WTC11 (cell line): ENCODE measurements at regions not wholly inside any gene's neighbourhood (a gene's known extent, or its start where the extent isn't known, plus 50 kb on each side); places are given as distances from the start of the nearest gene placed in this dataset.

ENCODE experiments used
- ATAC-seq: fragments of 200-7000 bp; cut with Tn5 transposase; 2 replicates; pipeline ENCODE4 v1.10.0; 2021; ENCODE audit warnings: mild to moderate bottlenecking, moderate library complexity
- CTCF ChIA-PET: fragments of 300-600 bp; sonication (Branson Sonifier 250); formaldehyde crosslinking; loops from one replicate; lab custom pipeline; 2021; ENCODE audit warnings: antibody characterized with exemption; lab: Charles Lee
- POLR2A ChIA-PET: fragments of 350-600 bp; sonication (Branson Sonifier 250); formaldehyde crosslinking; loops from one replicate; lab custom pipeline; 2021; ENCODE audit warnings: antibody characterized with exemption; lab: Charles Lee
- DNase-seq: peaks from one replicate; pipeline ENCODE4 v3.0.0; 2021; ENCODE audit warnings: low spot score
- H3K27ac Mint-ChIP-seq: 2 replicates; pipeline ENCODE4 v1.8.0; 2021; ENCODE audit warnings: mixed read lengths
- H3K27me3 Mint-ChIP-seq: 2 replicates; pipeline ENCODE4 v1.8.0; 2021; ENCODE audit warnings: low read depth, mild to moderate bottlenecking, moderate library complexity, mixed read lengths
- H3K36me3 Mint-ChIP-seq: 2 replicates; pipeline ENCODE4 v1.8.0; 2021; ENCODE audit warnings: mixed read lengths
- H3K4me1 Mint-ChIP-seq: 2 replicates; pipeline ENCODE4 v1.8.0; 2022; ENCODE audit warnings: mixed read lengths
- H3K4me3 Mint-ChIP-seq: 2 replicates; pipeline ENCODE4 v1.8.0; 2021; ENCODE audit warnings: mild to moderate bottlenecking, moderate library complexity, mixed read lengths
- H3K9me3 Mint-ChIP-seq: 2 replicates; pipeline ENCODE4 v1.8.0; 2021; ENCODE audit warnings: mixed read lengths
- ATF1 ChIP-seq: sonication (generic); formaldehyde crosslinking; IDR thresholded peaks from 2 replicates; pipeline ENCODE4 v1.8.1; 2023; ENCODE audit warnings: mild to moderate bottlenecking, moderate library complexity, missing genetic modification reagents
- CREB1 ChIP-seq: sonication (generic); formaldehyde crosslinking; IDR thresholded peaks from 2 replicates; pipeline ENCODE4 v1.8.0; 2023; ENCODE audit warnings: mild to moderate bottlenecking, missing genetic modification reagents
- FOXJ3 ChIP-seq: sonication (generic); formaldehyde crosslinking; IDR thresholded peaks from 2 replicates; pipeline ENCODE4 v1.9.0; 2021; ENCODE audit warnings: missing genetic modification reagents, mild to moderate bottlenecking, borderline replicate concordance
- FOXP1 ChIP-seq: sonication (generic); formaldehyde crosslinking; IDR thresholded peaks from 2 replicates; pipeline ENCODE4 v1.8.0; 2022; ENCODE audit warnings: missing genetic modification reagents, mild to moderate bottlenecking, moderate library complexity, borderline replicate concordance
- GTF2I ChIP-seq: fragments of 250-450 bp; sonication (Bioruptor Pico); conservative IDR thresholded peaks from 2 replicates; pipeline ENCODE4 v1.4.0; 2021; ENCODE audit warnings: mild to moderate bottlenecking
- JAZF1 ChIP-seq: fragments of 250-450 bp; sonication (Bioruptor Pico); IDR thresholded peaks from 2 replicates; pipeline ENCODE4 v1.9.0; 2021; ENCODE audit warnings: moderate library complexity, mild to moderate bottlenecking, inconsistent platforms
- KAT7 ChIP-seq: sonication (generic); formaldehyde crosslinking; IDR thresholded peaks from 2 replicates; pipeline ENCODE4 v1.8.1; 2023; ENCODE audit warnings: missing genetic modification reagents, mild to moderate bottlenecking, borderline replicate concordance
- MYBL2 ChIP-seq: sonication (generic); formaldehyde crosslinking; IDR thresholded peaks from 2 replicates; pipeline ENCODE4 v1.8.1; 2023; ENCODE audit warnings: mild to moderate bottlenecking, moderate library complexity, missing genetic modification reagents
- NFATC4 ChIP-seq: fragments of 250-450 bp; sonication (Bioruptor Pico); IDR thresholded peaks from 2 replicates; pipeline ENCODE4 v1.9.0; 2021; ENCODE audit warnings: mild to moderate bottlenecking
- OVOL2 ChIP-seq: fragments of 250-450 bp; sonication (Bioruptor Pico); IDR thresholded peaks from 2 replicates; pipeline ENCODE4 v1.9.0; 2021; ENCODE audit warnings: mild to moderate bottlenecking, borderline replicate concordance
- PRRX2 ChIP-seq: fragments of 250-450 bp; sonication (Bioruptor Pico); IDR thresholded peaks from 2 replicates; pipeline ENCODE4 v1.8.0; 2021; ENCODE audit warnings: mild to moderate bottlenecking
- RELA ChIP-seq: sonication (generic); formaldehyde crosslinking; IDR thresholded peaks from 2 replicates; pipeline ENCODE4 v1.8.1; 2022; ENCODE audit warnings: missing genetic modification reagents, mild to moderate bottlenecking, borderline replicate concordance
- SP1 ChIP-seq: sonication (generic); formaldehyde crosslinking; conservative IDR thresholded peaks from 2 replicates; pipeline ENCODE4 v1.8.1; 2022; ENCODE audit warnings: missing genetic modification reagents
- TCF7 ChIP-seq: sonication (generic); formaldehyde crosslinking; IDR thresholded peaks from 2 replicates; pipeline ENCODE4 v1.8.0; 2022; ENCODE audit warnings: mild to moderate bottlenecking, low read depth, missing genetic modification reagents, moderate library complexity
- ZBTB21 ChIP-seq: sonication (generic); formaldehyde crosslinking; IDR thresholded peaks from 2 replicates; pipeline ENCODE4 v1.8.1; 2023; ENCODE audit warnings: mild to moderate bottlenecking, missing genetic modification reagents, borderline replicate concordance
- ZNF396 ChIP-seq: fragments of 250-450 bp; sonication (Bioruptor Pico); IDR thresholded peaks from 2 replicates; pipeline ENCODE4 v1.8.0; 2021; ENCODE audit warnings: mild to moderate bottlenecking, moderate library complexity, borderline replicate concordance
- ZNF416 ChIP-seq: fragments of 250-450 bp; sonication (Bioruptor Pico); IDR thresholded peaks from 2 replicates; pipeline ENCODE4 v1.9.0; 2021; ENCODE audit warnings: mild to moderate bottlenecking, inconsistent platforms
- TF ChIP-seq, protein P1 (sequence below): sonication (generic); formaldehyde crosslinking; conservative IDR thresholded peaks from 2 replicates; pipeline ENCODE4 v1.8.1; 2022; ENCODE audit warnings: mild to moderate bottlenecking, missing genetic modification reagents
- TF ChIP-seq, protein P2 (sequence below): sonication (generic); formaldehyde crosslinking; IDR thresholded peaks from 2 replicates; pipeline ENCODE4 v1.8.1; 2022; ENCODE audit warnings: missing genetic modification reagents, borderline replicate concordance
- TF ChIP-seq, protein P3 (sequence below): sonication (generic); formaldehyde crosslinking; IDR thresholded peaks from 2 replicates; pipeline ENCODE4 v1.8.1; 2022; ENCODE audit warnings: low read depth, mild to moderate bottlenecking, moderate library complexity, missing genetic modification reagents, borderline replicate concordance
- TF ChIP-seq, protein P4 (sequence below): sonication (generic); formaldehyde crosslinking; IDR thresholded peaks from 2 replicates; pipeline ENCODE4 v1.8.0; 2023; ENCODE audit warnings: missing genetic modification reagents, mild to moderate bottlenecking, borderline replicate concordance
- TF ChIP-seq, protein P5 (sequence below): fragments of 250-450 bp; sonication (Bioruptor Pico); IDR thresholded peaks from 2 replicates; pipeline ENCODE4 v1.9.0; 2021; ENCODE audit warnings: mild to moderate bottlenecking
- TF ChIP-seq, protein P6 (sequence below): fragments of 250-450 bp; sonication (Bioruptor Pico); IDR thresholded peaks from 2 replicates; pipeline ENCODE4 v1.8.0; 2021; ENCODE audit warnings: mild to moderate bottlenecking
- TF ChIP-seq, protein P7 (sequence below): sonication (generic); formaldehyde crosslinking; IDR thresholded peaks from 2 replicates; pipeline ENCODE4 v1.8.1; 2023; ENCODE audit warnings: mild to moderate bottlenecking, missing genetic modification reagents

DNA sequence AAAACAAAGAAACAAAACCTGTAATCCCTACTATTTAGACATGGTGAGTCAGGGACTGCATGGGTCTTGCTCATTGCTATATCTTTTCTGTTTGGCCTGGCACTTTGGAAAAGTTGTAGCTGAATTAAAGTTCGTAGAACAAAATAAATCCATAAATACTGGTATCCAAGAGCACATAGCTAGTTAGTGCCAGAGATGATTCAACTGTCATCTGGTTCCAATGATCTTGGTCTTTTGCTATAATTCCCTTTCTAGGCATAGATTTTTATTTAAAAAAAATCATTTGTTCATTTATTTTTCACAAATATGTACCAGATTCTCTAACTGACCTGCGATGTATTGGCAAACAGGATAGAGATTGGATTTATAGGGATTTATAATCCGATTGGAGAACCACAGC is 1436.1 kb upstream of the GOT2 start (continued):
- TF ChIP-seq RELA (CRISPR knock-in tag) (no peak), ZNF396 (CRISPR knock-in tag) (no peak), ZBTB21 (CRISPR knock-in tag) (no peak), SP1 (CRISPR knock-in tag) (no peak), ZNF416 (CRISPR knock-in tag) (no peak), MYBL2 (CRISPR knock-in tag) (no peak), KAT7 (CRISPR knock-in tag) (no peak), FOXP1 (CRISPR knock-in tag) (no peak), NFATC4 (CRISPR knock-in tag) (no peak), PRRX2 (no peak)
- TF ChIP-seq, protein P1, sequence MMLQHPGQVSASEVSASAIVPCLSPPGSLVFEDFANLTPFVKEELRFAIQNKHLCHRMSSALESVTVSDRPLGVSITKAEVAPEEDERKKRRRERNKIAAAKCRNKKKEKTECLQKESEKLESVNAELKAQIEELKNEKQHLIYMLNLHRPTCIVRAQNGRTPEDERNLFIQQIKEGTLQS (CRISPR knock-in tag): no peak
- TF ChIP-seq, protein P2, sequence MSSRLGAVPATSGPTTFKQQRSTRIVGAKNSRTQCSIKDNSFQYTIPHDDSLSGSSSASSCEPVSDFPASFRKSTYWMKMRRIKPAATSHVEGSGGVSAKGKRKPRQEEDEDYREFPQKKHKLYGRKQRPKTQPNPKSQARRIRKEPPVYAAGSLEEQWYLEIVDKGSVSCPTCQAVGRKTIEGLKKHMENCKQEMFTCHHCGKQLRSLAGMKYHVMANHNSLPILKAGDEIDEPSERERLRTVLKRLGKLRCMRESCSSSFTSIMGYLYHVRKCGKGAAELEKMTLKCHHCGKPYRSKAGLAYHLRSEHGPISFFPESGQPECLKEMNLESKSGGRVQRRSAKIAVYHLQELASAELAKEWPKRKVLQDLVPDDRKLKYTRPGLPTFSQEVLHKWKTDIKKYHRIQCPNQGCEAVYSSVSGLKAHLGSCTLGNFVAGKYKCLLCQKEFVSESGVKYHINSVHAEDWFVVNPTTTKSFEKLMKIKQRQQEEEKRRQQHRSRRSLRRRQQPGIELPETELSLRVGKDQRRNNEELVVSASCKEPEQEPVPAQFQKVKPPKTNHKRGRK (CRISPR knock-in tag): no peak
- TF ChIP-seq, protein P3, sequence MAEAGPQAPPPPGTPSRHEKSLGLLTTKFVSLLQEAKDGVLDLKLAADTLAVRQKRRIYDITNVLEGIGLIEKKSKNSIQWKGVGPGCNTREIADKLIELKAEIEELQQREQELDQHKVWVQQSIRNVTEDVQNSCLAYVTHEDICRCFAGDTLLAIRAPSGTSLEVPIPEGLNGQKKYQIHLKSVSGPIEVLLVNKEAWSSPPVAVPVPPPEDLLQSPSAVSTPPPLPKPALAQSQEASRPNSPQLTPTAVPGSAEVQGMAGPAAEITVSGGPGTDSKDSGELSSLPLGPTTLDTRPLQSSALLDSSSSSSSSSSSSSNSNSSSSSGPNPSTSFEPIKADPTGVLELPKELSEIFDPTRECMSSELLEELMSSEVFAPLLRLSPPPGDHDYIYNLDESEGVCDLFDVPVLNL (CRISPR knock-in tag): no peak

DNA sequence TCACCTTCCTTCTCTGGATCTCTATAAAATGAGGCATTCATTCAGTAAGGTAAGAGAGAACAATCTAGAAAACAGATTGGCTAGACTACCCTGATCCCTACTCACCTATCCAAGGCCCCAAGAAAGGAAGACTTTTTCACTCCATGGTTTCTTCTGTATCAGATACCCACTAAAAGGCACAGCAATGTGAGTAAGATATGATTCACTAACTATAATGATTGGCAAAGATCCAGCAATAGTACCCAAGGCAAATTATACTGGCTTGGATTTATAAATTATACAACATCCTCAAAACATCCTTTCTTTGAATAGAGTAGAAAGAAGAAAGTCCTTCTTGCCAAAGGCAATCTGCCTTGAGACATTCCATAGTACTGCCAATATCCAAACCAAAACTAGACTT is 1432.0 kb upstream of the GOT2 start:
- POLR2A ChIA-PET: no interaction called here
- no peak overlapping the region for H3K4me3 Mint-ChIP-seq
- H3K4me1 Mint-ChIP-seq: 0 out of 2 replicates have a peak, but pooled peaks cover 6% of the 10 kb centered on the region
- DNase-seq (no peak), ATAC-seq (no peak)
- H3K36me3 Mint-ChIP-seq: no peaks in the 10 kb centered on the region
- TF ChIP-seq FOXJ3 (no peak), GTF2I (CRISPR knock-in tag) (no peak), ZNF396 (CRISPR knock-in tag) (no peak), MYBL2 (CRISPR knock-in tag) (no peak), ATF1 (CRISPR knock-in tag) (no peak), OVOL2 (CRISPR knock-in tag) (no peak), RELA (CRISPR knock-in tag) (no peak), TCF7 (CRISPR knock-in tag) (no peak), CREB1 (CRISPR knock-in tag) (no peak), JAZF1 (CRISPR knock-in tag) (no peak)
- TF ChIP-seq, protein P4, sequence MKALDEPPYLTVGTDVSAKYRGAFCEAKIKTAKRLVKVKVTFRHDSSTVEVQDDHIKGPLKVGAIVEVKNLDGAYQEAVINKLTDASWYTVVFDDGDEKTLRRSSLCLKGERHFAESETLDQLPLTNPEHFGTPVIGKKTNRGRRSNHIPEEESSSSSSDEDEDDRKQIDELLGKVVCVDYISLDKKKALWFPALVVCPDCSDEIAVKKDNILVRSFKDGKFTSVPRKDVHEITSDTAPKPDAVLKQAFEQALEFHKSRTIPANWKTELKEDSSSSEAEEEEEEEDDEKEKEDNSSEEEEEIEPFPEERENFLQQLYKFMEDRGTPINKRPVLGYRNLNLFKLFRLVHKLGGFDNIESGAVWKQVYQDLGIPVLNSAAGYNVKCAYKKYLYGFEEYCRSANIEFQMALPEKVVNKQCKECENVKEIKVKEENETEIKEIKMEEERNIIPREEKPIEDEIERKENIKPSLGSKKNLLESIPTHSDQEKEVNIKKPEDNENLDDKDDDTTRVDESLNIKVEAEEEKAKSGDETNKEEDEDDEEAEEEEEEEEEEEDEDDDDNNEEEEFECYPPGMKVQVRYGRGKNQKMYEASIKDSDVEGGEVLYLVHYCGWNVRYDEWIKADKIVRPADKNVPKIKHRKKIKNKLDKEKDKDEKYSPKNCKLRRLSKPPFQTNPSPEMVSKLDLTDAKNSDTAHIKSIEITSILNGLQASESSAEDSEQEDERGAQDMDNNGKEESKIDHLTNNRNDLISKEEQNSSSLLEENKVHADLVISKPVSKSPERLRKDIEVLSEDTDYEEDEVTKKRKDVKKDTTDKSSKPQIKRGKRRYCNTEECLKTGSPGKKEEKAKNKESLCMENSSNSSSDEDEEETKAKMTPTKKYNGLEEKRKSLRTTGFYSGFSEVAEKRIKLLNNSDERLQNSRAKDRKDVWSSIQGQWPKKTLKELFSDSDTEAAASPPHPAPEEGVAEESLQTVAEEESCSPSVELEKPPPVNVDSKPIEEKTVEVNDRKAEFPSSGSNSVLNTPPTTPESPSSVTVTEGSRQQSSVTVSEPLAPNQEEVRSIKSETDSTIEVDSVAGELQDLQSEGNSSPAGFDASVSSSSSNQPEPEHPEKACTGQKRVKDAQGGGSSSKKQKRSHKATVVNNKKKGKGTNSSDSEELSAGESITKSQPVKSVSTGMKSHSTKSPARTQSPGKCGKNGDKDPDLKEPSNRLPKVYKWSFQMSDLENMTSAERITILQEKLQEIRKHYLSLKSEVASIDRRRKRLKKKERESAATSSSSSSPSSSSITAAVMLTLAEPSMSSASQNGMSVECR (CRISPR knock-in tag): no peak
- TF ChIP-seq, protein P5, sequence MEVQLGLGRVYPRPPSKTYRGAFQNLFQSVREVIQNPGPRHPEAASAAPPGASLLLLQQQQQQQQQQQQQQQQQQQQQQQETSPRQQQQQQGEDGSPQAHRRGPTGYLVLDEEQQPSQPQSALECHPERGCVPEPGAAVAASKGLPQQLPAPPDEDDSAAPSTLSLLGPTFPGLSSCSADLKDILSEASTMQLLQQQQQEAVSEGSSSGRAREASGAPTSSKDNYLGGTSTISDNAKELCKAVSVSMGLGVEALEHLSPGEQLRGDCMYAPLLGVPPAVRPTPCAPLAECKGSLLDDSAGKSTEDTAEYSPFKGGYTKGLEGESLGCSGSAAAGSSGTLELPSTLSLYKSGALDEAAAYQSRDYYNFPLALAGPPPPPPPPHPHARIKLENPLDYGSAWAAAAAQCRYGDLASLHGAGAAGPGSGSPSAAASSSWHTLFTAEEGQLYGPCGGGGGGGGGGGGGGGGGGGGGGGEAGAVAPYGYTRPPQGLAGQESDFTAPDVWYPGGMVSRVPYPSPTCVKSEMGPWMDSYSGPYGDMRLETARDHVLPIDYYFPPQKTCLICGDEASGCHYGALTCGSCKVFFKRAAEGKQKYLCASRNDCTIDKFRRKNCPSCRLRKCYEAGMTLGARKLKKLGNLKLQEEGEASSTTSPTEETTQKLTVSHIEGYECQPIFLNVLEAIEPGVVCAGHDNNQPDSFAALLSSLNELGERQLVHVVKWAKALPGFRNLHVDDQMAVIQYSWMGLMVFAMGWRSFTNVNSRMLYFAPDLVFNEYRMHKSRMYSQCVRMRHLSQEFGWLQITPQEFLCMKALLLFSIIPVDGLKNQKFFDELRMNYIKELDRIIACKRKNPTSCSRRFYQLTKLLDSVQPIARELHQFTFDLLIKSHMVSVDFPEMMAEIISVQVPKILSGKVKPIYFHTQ (CRISPR knock-in tag): no peak
- TF ChIP-seq, protein P6, sequence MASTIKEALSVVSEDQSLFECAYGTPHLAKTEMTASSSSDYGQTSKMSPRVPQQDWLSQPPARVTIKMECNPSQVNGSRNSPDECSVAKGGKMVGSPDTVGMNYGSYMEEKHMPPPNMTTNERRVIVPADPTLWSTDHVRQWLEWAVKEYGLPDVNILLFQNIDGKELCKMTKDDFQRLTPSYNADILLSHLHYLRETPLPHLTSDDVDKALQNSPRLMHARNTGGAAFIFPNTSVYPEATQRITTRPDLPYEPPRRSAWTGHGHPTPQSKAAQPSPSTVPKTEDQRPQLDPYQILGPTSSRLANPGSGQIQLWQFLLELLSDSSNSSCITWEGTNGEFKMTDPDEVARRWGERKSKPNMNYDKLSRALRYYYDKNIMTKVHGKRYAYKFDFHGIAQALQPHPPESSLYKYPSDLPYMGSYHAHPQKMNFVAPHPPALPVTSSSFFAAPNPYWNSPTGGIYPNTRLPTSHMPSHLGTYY (CRISPR knock-in tag): no peak
- TF ChIP-seq, protein P7, sequence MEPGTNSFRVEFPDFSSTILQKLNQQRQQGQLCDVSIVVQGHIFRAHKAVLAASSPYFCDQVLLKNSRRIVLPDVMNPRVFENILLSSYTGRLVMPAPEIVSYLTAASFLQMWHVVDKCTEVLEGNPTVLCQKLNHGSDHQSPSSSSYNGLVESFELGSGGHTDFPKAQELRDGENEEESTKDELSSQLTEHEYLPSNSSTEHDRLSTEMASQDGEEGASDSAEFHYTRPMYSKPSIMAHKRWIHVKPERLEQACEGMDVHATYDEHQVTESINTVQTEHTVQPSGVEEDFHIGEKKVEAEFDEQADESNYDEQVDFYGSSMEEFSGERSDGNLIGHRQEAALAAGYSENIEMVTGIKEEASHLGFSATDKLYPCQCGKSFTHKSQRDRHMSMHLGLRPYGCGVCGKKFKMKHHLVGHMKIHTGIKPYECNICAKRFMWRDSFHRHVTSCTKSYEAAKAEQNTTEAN (CRISPR knock-in tag): no peak
- TF ChIP-seq, protein P1 (CRISPR knock-in tag): no peak
- H3K27me3 Mint-ChIP-seq: no peaks in the 10 kb centered on the region
- CTCF ChIA-PET: no interaction called here
- no peak overlapping the region for H3K27ac Mint-ChIP-seq
- H3K9me3 Mint-ChIP-seq: peaks cover 3% of the 10 kb centered on the region; the same call in 1 of the 2 replicates
